ENCODE measurements at regions not wholly inside any gene's neighbourhood (a gene's known extent, or its start where the extent isn't known, plus 50 kb on each side); places are given as distances from the start of the nearest gene placed in this dataset.

DNA sequence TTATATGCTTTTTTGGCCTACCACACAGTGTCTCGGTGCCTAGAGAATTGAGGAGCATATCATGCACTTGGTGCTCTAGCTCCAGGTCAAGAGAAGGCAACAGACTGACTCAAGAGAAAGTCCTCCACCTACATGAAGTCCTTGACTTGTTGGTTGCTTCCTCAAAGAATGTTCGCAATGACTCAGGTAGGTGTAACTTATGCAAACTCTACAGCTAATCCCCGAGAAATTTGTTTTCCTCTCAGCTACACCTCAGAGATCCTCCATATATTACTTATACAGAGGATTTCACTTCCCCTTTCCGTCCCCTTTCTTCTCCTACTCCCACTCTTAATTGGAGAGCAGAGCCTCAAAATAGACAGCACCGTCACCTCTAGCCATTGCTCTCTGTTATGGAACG lies 1013.1 kb downstream of the KCNMA1 start:
- Histone ChIP-seq H3K9me3 (ENCODE audit: low read depth) (no peaks in the 10 kb centered on the region), H3K79me2 (no peaks in the 10 kb centered on the region)
- 92% methylated on average over 6 of the region's 6 CpGs for WGBS (ENCODE audit: low lambda C conversion rate, missing lambda C conversion rate)

DNA sequence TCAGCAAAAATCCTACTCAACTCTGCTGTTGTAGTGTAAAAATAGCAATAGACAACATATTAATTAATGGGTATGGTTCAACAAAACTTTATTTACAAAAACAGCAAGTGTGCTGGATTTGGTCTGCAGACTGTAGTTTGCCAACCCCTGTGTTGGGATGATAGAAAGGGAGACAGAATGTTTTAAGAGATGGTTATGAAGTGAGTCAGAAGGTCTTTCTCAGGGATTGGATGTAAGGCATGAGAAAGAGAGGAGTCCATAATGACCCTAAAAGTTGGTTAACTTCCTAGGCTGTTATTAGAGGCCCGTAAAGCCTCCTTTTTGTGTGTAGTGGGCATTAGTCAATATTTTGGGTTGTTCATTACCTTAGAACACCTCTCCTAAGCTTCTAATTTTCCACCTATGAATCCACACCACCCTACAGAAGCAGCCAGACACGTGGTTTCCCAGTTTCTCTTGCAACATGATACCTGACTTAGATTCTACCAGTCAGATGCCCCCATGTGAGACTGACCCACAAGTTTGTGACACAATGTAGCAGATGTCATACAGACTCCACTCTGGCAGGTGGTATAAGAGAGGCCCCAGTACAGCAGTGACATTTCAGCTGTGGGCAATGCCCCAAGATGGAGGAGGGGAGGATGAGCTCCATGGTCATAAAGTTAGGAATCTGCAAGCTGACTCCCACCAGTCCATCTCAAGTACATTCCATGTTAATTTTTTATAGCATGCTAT lies 1015.6 kb downstream of the KCNMA1 start:
- H3K4me3 ChIP-seq, result no peak overlapping the region
- WGBS (ENCODE audit: low lambda C conversion rate, missing lambda C conversion rate), result 68% methylated on average over 2 of the region's 2 CpGs
- H2AFZ ChIP-seq, result no peak overlapping the region

More for the DNA sequence above, 1013.1 kb downstream of the KCNMA1 start:
- no peak for DNase-seq (ENCODE audit: low spot score)
- H2AFZ ChIP-seq, result no peak overlapping the region
- H4K20me1 ChIP-seq (ENCODE audit: insufficient read depth, poor library complexity, severe bottlenecking), result no peaks in the 10 kb centered on the region
- no peak overlapping the region for H3K4me2 ChIP-seq
- H3K4me3 ChIP-seq, result no peak overlapping the region
- TF ChIP-seq EZH2 (IDR thresholded peaks at IDR 0.05; ENCODE audit: borderline replicate concordance) (no peak), EZH2phosphoT487 (IDR thresholded peaks at IDR 0.05; ENCODE audit: low read depth, severe bottlenecking, unreplicated experiment) (no peak)
- TF ChIP-seq, protein P1, sequence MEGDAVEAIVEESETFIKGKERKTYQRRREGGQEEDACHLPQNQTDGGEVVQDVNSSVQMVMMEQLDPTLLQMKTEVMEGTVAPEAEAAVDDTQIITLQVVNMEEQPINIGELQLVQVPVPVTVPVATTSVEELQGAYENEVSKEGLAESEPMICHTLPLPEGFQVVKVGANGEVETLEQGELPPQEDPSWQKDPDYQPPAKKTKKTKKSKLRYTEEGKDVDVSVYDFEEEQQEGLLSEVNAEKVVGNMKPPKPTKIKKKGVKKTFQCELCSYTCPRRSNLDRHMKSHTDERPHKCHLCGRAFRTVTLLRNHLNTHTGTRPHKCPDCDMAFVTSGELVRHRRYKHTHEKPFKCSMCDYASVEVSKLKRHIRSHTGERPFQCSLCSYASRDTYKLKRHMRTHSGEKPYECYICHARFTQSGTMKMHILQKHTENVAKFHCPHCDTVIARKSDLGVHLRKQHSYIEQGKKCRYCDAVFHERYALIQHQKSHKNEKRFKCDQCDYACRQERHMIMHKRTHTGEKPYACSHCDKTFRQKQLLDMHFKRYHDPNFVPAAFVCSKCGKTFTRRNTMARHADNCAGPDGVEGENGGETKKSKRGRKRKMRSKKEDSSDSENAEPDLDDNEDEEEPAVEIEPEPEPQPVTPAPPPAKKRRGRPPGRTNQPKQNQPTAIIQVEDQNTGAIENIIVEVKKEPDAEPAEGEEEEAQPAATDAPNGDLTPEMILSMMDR (IDR thresholded peaks at IDR 0.05; ENCODE audit: poor library complexity), result no peak
- H3K27ac ChIP-seq, result no peak overlapping the region
- peaks cover 4% of the 10 kb centered on the region for H3K4me1 ChIP-seq (ENCODE audit: insufficient read depth)
- H3K36me3 ChIP-seq (replicated peaks; ENCODE audit: insufficient read depth, low read depth), result no peaks in the 10 kb centered on the region
- H3K9me2 ChIP-seq (replicated peaks; ENCODE audit: insufficient read depth), result no peaks in the 10 kb centered on the region
- H3K27me3 ChIP-seq, result no peaks in the 10 kb centered on the region

DNA sequence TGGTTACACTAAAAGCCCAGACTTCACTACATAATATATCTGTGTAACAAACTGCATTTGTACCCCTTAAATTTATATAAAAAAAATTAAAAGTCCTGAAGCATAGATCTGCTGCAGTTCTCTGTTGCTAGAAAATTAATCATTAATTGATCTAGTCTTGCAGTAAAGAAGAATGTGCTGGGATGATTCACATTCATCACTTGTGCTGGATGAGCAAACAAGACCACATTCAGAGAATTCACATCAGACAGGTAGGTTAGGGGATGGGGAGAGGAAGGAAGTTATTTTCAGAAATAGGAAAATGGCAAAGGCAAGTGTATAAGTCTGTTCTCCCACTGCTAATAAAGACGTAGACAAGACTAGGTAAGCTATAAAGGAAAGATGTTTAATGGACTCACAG lies 1019.0 kb downstream of the KCNMA1 start:
- no peaks in the 10 kb centered on the region for H4K20me1 ChIP-seq (ENCODE audit: insufficient read depth, poor library complexity, severe bottlenecking)
- H3K36me3 ChIP-seq (replicated peaks; ENCODE audit: insufficient read depth, low read depth), result no peaks in the 10 kb centered on the region
- no peaks in the 10 kb centered on the region for H3K9me3 ChIP-seq (ENCODE audit: low read depth)
- 87% methylated on average over 1 of the region's 1 CpG for WGBS (ENCODE audit: low lambda C conversion rate, missing lambda C conversion rate)
- H3K4me1 ChIP-seq (ENCODE audit: insufficient read depth), result no peaks in the 10 kb centered on the region
- H3K4me3 ChIP-seq, result no peak overlapping the region
- TF ChIP-seq, protein P1 (IDR thresholded peaks at IDR 0.05; ENCODE audit: poor library complexity), result no peak
- TF ChIP-seq EZH2phosphoT487 (IDR thresholded peaks at IDR 0.05; ENCODE audit: low read depth, severe bottlenecking, unreplicated experiment) (no peak), EZH2 (IDR thresholded peaks at IDR 0.05; ENCODE audit: borderline replicate concordance) (no peak)
- H3K9me2 ChIP-seq (replicated peaks; ENCODE audit: insufficient read depth), result no peaks in the 10 kb centered on the region
- no peak overlapping the region for H3K27ac ChIP-seq
- H2AFZ ChIP-seq, result no peak overlapping the region
- DNase-seq (ENCODE audit: low spot score), result no peak
- H3K27me3 ChIP-seq, result no peaks in the 10 kb centered on the region
- no peak overlapping the region for H3K4me2 ChIP-seq
- H3K79me2 ChIP-seq, result no peaks in the 10 kb centered on the region

More for the DNA sequence above, 1015.6 kb downstream of the KCNMA1 start:
- TF ChIP-seq EZH2phosphoT487 (IDR thresholded peaks at IDR 0.05; ENCODE audit: low read depth, severe bottlenecking, unreplicated experiment) (no peak), EZH2 (IDR thresholded peaks at IDR 0.05; ENCODE audit: borderline replicate concordance) (no peak)
- TF ChIP-seq, protein P1 (IDR thresholded peaks at IDR 0.05; ENCODE audit: poor library complexity), result no peak
- no peaks in the 10 kb centered on the region for H3K9me3 ChIP-seq (ENCODE audit: low read depth)
- no peaks in the 10 kb centered on the region for H4K20me1 ChIP-seq (ENCODE audit: insufficient read depth, poor library complexity, severe bottlenecking)
- H3K9me2 ChIP-seq (replicated peaks; ENCODE audit: insufficient read depth), result no peaks in the 10 kb centered on the region
- H3K4me1 ChIP-seq (ENCODE audit: insufficient read depth), result peaks cover 4% of the 10 kb centered on the region
- no peak overlapping the region for H3K27ac ChIP-seq
- H3K79me2 ChIP-seq, result no peaks in the 10 kb centered on the region
- H3K36me3 ChIP-seq (replicated peaks; ENCODE audit: insufficient read depth, low read depth), result no peaks in the 10 kb centered on the region
- H3K27me3 ChIP-seq, result no peaks in the 10 kb centered on the region
- no peak for DNase-seq (ENCODE audit: low spot score)
- no peak overlapping the region for H3K4me2 ChIP-seq
